WI38 (cell line): ENCODE measurements at regions not wholly inside any gene's neighbourhood (a gene's known extent, or its start where the extent isn't known, plus 50 kb on each side); places are given as distances from the start of the nearest gene placed in this dataset.

Source experiments
- H3K4me3 ChIP-seq: 2 replicates; pipeline ENCODE4 v1.5.1; 2011; ENCODE audit warnings: low read depth, mild to moderate bottlenecking, control low read depth, low read length
- TF ChIP-seq, protein P1 (sequence below): IDR thresholded peaks from 2 replicates; pipeline ENCODE4 v1.5.1; 2012; ENCODE audit warnings: low read depth, mild to moderate bottlenecking, control low read depth, low read length

GRCh38 chr1:70628973-70629372 is 217.9 kb downstream of the CTH start:
- H3K4me3 ChIP-seq = no peak overlapping the region
- TF ChIP-seq, protein P1, sequence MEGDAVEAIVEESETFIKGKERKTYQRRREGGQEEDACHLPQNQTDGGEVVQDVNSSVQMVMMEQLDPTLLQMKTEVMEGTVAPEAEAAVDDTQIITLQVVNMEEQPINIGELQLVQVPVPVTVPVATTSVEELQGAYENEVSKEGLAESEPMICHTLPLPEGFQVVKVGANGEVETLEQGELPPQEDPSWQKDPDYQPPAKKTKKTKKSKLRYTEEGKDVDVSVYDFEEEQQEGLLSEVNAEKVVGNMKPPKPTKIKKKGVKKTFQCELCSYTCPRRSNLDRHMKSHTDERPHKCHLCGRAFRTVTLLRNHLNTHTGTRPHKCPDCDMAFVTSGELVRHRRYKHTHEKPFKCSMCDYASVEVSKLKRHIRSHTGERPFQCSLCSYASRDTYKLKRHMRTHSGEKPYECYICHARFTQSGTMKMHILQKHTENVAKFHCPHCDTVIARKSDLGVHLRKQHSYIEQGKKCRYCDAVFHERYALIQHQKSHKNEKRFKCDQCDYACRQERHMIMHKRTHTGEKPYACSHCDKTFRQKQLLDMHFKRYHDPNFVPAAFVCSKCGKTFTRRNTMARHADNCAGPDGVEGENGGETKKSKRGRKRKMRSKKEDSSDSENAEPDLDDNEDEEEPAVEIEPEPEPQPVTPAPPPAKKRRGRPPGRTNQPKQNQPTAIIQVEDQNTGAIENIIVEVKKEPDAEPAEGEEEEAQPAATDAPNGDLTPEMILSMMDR = no peak

DNA sequence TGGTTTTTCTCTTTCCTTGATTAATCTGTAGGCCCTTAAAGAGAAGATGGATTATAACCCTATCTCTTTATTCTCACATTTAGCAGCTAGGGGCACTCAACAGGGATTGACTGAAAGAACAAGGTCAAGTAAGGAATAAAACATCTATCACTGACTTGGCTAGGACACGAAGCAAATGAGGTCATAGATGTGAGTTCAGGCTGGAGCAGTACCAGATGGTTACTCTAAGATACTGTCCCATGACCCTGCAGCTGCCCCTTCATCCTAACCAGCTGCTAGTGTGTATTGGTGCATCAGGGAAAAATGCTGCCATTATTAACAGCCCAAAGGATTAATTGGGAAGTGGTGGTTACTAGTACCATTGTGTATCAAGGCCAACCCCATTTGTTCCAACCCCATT is 221.9 kb downstream of the CTH start:
- H3K4me3 ChIP-seq = no peak overlapping the region
- TF ChIP-seq, protein P1 = no peak

DNA sequence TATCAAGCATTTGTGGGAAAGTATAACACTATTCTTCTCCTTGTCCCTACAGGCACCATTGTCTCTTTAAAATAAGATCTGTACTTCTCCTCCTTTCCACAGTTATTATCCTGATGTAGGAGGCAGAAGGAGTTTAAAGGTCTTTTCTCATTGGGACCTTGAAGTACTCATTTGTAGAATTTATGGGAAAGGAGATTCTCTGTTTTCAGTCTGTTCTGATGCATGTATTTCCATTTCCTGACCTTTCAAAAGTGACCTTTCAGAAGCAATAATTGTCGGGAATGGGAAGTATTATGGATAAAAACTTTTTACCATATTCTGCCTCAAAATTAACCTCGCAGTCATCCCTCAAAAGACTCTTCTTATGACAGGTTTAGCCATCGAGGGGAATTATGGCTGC is 224.8 kb downstream of the CTH start:
- no peak overlapping the region for H3K4me3 ChIP-seq
- TF ChIP-seq, protein P1 = no peak

GRCh38 chr1:70641868-70642267 is 230.8 kb downstream of the CTH start:
- TF ChIP-seq, protein P1 = no peak
- H3K4me3 ChIP-seq = no peak overlapping the region

DNA sequence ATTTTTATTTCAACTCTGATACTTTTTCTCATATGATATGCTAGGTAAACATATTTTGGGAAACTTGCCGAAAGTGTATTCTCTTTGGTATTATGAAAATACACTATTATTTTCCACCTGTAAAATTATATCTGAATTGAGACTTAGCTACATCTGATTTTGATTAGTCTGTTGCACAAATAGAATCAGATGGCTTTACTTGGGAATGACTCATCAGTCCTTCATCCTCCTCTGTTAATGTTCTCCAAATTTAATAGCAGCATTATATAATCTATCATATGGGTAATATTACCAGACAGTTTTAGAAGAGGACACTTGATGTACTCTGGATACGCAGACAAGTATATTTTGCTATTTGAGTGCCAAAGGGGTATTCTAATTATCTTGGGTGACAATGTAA is 245.3 kb downstream of the CTH start:
- H3K4me3 ChIP-seq = no peak overlapping the region
- TF ChIP-seq, protein P1 = no peak

DNA sequence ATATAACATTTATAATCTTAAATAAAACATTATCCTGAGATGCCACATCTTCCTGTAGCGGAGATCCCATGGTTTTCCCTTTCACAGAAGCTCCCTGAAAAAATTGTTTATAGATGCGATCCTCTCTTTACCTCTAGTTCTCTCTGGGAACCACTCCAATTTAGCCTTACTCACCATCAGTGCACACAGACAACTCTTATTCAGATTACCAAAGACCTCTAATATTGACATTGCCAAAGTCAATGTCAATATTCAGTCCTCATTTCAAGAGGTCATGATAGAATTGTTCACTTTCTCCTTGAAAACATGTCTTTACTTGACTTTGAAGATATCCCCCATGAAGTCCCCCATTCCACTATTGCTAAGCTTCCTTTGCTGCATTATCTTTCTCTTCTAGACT is 248.8 kb downstream of the CTH start:
- H3K4me3 ChIP-seq = no peak overlapping the region
- TF ChIP-seq, protein P1 = no peak

GRCh38 chr1:70666381-70667140 is 255.5 kb downstream of the CTH start:
- H3K4me3 ChIP-seq = no peak overlapping the region
- TF ChIP-seq, protein P1 = no peak
